Thoracic aorta (tissue), 2 donors: ENCODE measurements at regions not wholly inside any gene's neighbourhood (a gene's known extent, or its start where the extent isn't known, plus 50 kb on each side); places are given as distances from the start of the nearest gene placed in this dataset.

Experiments
- ATAC-seq: fragments of 150-250 bp; one replicate; pipeline ENCODE4 v1.8.0; 2017; ENCODE audit warnings: low read depth; ENCODE audit not compliant: insufficient number of reproducible peaks, low FRiP score
- DNase-seq: peaks from one replicate; pipeline ENCODE4 v3.0.0-alpha.2; 2020; ENCODE audit warnings: low spot score
- H3K27ac ChIP-seq, 2 donors: fragments of 200-600 bp; sonication (generic); 1 replicate in 1 of 2; 2 replicates in 1 of 2; pipeline ENCODE4 v1.5.1; 2016; ENCODE audit warnings: mild to moderate bottlenecking in 2 of 2, moderate library complexity in 2 of 2
- H3K27me3 ChIP-seq: fragments of 200-600 bp; sonication (generic); replicated peaks from 2 replicates; pipeline ENCODE4 v1.6.0; 2016; ENCODE audit warnings: mild to moderate bottlenecking; ENCODE audit not compliant: insufficient read depth
- H3K36me3 ChIP-seq: fragments of 200-600 bp; sonication (generic); one replicate; pipeline ENCODE4 v1.5.1; 2016
- H3K4me1 ChIP-seq, 2 donors: fragments of 200-600 bp; sonication (generic); 1 replicate in 1 of 2; 2 replicates in 1 of 2; pipeline versions ENCODE4 v1.5.1 to v1.6.0; 2016; ENCODE audit warnings: low read depth in 2 of 2, mild to moderate bottlenecking in 1 of 2; ENCODE audit not compliant: control insufficient read depth in 1 of 2
- H3K4me3 ChIP-seq: fragments of 200-600 bp; sonication (generic); 2 replicates; pipeline ENCODE4 v1.5.1; 2016; ENCODE audit warnings: mild to moderate bottlenecking
- H3K9me3 ChIP-seq: fragments of 200-600 bp; sonication (generic); 2 replicates; pipeline ENCODE4 v1.5.1; 2016
- TF ChIP-seq, protein P1 (sequence below): fragments of 200-600 bp; sonication (generic); IDR thresholded peaks from one replicate; pipeline ENCODE4 v1.5.1; 2019; ENCODE audit warnings: antibody characterized with exemption

DNA sequence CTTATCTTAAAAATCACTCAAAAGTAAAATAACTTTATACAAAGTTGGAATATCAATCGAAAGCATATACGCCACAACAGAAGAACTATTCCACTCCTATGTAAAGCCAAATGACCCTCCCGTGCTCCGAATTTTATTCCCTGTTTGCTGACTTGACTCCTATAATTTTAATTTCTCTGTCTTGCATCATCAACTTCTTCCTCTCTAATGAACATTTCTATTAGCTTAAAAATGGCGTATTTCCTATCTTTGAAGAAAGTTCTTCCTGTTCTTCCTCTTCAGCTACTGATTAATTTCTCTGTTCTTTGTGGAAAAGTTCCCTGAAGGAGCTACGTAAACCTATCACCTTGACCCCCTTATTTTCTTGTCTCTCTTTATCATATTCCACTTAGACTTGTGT is 389.3 kb downstream of the LMO7 start:
- H3K4me3 ChIP-seq = no peak overlapping the region
- no peaks in the 10 kb centered on the region for H3K4me1 ChIP-seq
- no peak for DNase-seq
- ATAC-seq = no peak
- TF ChIP-seq, protein P1, sequence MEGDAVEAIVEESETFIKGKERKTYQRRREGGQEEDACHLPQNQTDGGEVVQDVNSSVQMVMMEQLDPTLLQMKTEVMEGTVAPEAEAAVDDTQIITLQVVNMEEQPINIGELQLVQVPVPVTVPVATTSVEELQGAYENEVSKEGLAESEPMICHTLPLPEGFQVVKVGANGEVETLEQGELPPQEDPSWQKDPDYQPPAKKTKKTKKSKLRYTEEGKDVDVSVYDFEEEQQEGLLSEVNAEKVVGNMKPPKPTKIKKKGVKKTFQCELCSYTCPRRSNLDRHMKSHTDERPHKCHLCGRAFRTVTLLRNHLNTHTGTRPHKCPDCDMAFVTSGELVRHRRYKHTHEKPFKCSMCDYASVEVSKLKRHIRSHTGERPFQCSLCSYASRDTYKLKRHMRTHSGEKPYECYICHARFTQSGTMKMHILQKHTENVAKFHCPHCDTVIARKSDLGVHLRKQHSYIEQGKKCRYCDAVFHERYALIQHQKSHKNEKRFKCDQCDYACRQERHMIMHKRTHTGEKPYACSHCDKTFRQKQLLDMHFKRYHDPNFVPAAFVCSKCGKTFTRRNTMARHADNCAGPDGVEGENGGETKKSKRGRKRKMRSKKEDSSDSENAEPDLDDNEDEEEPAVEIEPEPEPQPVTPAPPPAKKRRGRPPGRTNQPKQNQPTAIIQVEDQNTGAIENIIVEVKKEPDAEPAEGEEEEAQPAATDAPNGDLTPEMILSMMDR = no peak
- H3K36me3 ChIP-seq = no peaks in the 10 kb centered on the region
- no peaks in the 10 kb centered on the region for H3K27me3 ChIP-seq
- H3K27ac ChIP-seq = no peak overlapping the region
- H3K9me3 ChIP-seq = no peaks in the 10 kb centered on the region

GRCh38 chr13:76024151-76024550 is 388.0 kb downstream of the LMO7 start:
- H3K27me3 ChIP-seq = no peaks in the 10 kb centered on the region
- DNase-seq = no peak
- no peaks in the 10 kb centered on the region for H3K36me3 ChIP-seq
- no peaks in the 10 kb centered on the region for H3K9me3 ChIP-seq
- H3K4me3 ChIP-seq = no peak overlapping the region
- no peaks in the 10 kb centered on the region for H3K4me1 ChIP-seq
- no peak overlapping the region for H3K27ac ChIP-seq
- ATAC-seq = no peak
- TF ChIP-seq, protein P1 = no peak

GRCh38 chr13:76023652-76024051 is 387.5 kb downstream of the LMO7 start:
- TF ChIP-seq, protein P1 = no peak
- H3K27me3 ChIP-seq = no peaks in the 10 kb centered on the region
- H3K9me3 ChIP-seq = no peaks in the 10 kb centered on the region
- H3K4me1 ChIP-seq = no peaks in the 10 kb centered on the region
- ATAC-seq (no peak), DNase-seq (no peak)
- no peak overlapping the region for H3K27ac ChIP-seq
- H3K36me3 ChIP-seq = no peaks in the 10 kb centered on the region
- H3K4me3 ChIP-seq = no peak overlapping the region

DNA sequence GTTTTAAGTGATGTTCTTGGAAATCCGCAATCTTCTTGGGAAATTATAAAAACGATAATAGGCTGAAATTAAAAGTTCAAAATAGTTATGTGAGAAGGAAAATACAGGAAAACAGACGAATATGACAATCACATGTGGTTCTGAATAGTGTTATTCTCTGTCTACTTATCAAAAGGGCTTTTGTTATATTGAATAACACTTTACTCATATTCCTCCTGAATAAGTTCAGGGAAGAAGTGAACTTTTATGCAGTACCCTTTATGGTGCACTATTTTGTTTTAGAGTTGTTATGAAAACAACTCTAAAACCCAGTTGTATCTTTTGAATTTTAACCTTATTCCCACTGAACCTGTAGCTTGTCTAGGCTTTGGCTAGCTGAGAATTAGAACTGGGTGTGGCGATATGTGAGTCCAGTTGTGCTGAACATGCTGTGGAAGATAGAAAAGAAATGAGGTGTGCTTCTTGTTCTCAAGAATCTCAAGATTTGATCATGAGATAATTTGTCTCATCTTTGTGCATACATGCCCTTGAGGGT is 384.4 kb downstream of the LMO7 start:
- Histone ChIP-seq H3K4me1 (no peaks in the 10 kb centered on the region), H3K36me3 (no peaks in the 10 kb centered on the region), H3K27me3 (no peaks in the 10 kb centered on the region), H3K9me3 (no peaks in the 10 kb centered on the region), H3K4me3 (no peak overlapping the region), H3K27ac (no peak overlapping the region)
- TF ChIP-seq, protein P1 = no peak
- DNase-seq (no peak), ATAC-seq (no peak)

DNA sequence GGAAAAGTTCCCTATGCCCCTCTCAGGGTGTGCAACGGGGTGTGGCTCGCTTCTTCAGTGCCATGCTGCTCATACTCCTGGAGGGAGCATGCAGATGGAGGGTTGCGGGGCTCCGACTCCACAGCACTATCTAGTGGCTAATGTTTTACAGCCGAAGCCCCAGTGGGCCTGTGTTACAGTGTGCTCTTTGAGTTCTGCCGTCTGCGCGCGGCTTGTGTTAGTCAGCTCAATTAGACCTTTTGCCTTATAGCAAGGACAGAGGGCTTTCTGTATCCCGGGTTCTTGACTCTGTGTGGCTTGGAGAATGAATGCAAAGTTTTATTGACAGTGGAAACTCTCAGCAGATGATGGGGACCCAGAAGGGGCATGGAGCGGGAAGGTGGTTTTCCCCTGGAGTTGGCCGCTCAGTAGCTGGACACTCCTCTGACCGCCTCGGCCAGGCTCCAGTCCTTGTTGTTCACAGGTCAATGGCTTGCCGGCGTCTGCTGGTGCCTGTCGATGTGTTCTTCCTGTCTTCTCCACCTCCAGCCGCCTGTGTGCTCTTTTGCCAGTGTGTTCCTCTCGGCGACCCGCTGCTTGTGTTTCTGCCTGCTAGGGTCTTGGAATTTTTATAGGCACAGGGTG is 383.4 kb downstream of the LMO7 start:
- no peak for DNase-seq
- no peak overlapping the region for H3K27ac ChIP-seq

More for the DNA sequence above, 383.4 kb downstream of the LMO7 start:
- Histone ChIP-seq H3K27me3 (no peaks in the 10 kb centered on the region), H3K4me3 (no peak overlapping the region), H3K9me3 (no peaks in the 10 kb centered on the region), H3K4me1 (peaks cover 0 to 5% of the 10 kb centered on the region in 2 donors), H3K36me3 (no peaks in the 10 kb centered on the region)
- TF ChIP-seq, protein P1 = no peak
- no peak for ATAC-seq
